ENCODE measurements at regions not wholly inside any gene's neighbourhood (a gene's known extent, or its start where the extent isn't known, plus 50 kb on each side); places are given as distances from the start of the nearest gene placed in this dataset.

DNA sequence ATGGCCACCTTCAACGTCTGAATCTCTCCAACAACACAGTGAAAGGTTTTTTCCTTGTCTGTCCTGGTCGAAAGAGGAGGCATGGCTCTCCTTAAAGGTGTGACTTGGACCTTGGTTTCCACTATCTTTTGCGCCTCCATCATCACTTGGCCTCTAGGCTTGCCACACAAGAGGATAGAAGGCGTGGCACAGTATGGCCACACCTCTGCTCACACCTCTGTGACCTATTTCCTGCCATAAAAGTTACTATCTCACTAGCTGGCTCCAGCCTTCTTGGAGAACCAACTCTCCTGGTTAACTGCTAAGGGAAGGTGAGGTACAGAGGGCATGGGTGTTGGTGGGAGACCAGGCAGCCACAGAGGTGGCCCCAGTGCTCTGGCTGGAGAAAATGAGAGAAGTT is 165.9 kb downstream of the UXS1 start:
- dilution Hi-C loops (cut with MboI; ENCODE audit: extremely low pct_ligation_motif_present, low sequenced_read_pairs): no loop called here
- no peak for FAIRE-seq
- H2AFZ ChIP-seq (ENCODE audit: control insufficient read depth, low read length): no peak overlapping the region

DNA sequence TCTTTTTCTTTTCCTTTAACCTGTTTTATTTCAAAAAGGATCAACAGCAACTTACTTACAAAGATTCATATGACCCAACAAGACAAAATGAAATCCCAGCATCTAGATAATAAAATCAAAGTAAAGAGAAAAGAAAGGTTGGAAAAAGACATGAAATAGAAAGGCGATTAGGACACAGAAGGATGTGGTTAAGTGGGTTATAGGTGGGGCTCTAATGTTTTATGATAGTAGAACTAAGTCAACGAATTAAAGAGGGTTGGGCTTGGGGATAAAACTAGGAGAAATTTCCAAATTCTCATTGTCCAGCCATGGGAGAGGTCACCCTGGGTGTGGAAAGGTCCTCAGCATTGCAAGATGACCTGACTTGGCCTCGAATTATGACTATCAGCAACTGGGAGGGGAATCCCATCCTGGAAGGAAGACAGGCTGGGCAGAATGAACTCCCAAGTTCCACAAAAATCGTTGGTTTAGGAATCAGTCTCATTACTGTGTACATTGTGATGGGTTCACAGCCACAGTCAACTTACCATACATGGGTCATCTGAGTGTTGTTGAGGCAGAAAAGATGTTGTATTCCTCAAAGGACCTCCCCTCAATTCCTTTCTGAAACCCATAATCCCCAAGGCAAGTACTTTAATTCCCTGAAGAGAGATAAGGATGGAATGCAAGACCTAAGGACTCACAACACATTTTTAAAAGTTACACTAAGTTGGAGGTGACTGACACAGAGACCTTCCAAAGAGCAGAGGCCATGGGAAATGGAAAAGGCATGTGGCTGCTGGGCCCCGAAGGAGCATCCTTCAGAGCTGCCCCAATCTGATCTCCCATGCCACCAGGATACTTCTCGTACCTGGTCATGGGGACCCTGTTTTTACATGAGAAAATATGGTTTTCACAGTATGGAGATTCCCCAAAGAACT is 167.6 kb downstream of the UXS1 start:
- Histone ChIP-seq H3K9ac (ENCODE audit: control insufficient read depth, extremely low read depth, insufficient read depth, low read length) (no peak overlapping the region), H3K9me3 (ENCODE audit: control insufficient read depth, low read depth, low read length) (no peaks in the 10 kb centered on the region), H3K4me1 (ENCODE audit: control insufficient read depth, extremely low read depth, insufficient read depth, low read length) (no peaks in the 10 kb centered on the region), H3K9me1 (ENCODE audit: control insufficient read depth, extremely low read depth, insufficient read depth, low read length) (no peaks in the 10 kb centered on the region), H4K20me1 (ENCODE audit: control insufficient read depth, extremely low read depth, insufficient read depth, low read length) (no peaks in the 10 kb centered on the region), H3K36me3 (ENCODE audit: control insufficient read depth in 2 of 2, extremely low read depth in 1 of 2, insufficient read depth in 2 of 2, low read length in 2 of 2) (no peaks in the 10 kb centered on the region), H3K79me2 (ENCODE audit: control insufficient read depth, insufficient read depth, low read length) (no peaks in the 10 kb centered on the region), H3K4me3 (ENCODE audit: control insufficient read depth in 2 of 3, extremely low read depth in 1 of 3, insufficient read depth in 2 of 3, low read depth in 1 of 3, low read length in 3 of 3) (no peak overlapping the region), H3K27me3 (ENCODE audit: control insufficient read depth, extremely low read depth, insufficient read depth, low read length) (no peaks in the 10 kb centered on the region), H2AFZ (ENCODE audit: control insufficient read depth, low read length) (no peak overlapping the region), H3K27ac (ENCODE audit: control insufficient read depth, insufficient read depth, low read length) (no peak overlapping the region), H3K4me2 (ENCODE audit: control insufficient read depth, extremely low read depth, insufficient read depth, low read depth, low read length) (no peak overlapping the region)
- DNase-seq (ENCODE audit: low read depth, low spot score) (no peak), FAIRE-seq (no peak)
- no peak for TF ChIP-seq EZH2 (IDR thresholded peaks at IDR 0.05; ENCODE audit: low read length)
- TF ChIP-seq, protein P1, sequence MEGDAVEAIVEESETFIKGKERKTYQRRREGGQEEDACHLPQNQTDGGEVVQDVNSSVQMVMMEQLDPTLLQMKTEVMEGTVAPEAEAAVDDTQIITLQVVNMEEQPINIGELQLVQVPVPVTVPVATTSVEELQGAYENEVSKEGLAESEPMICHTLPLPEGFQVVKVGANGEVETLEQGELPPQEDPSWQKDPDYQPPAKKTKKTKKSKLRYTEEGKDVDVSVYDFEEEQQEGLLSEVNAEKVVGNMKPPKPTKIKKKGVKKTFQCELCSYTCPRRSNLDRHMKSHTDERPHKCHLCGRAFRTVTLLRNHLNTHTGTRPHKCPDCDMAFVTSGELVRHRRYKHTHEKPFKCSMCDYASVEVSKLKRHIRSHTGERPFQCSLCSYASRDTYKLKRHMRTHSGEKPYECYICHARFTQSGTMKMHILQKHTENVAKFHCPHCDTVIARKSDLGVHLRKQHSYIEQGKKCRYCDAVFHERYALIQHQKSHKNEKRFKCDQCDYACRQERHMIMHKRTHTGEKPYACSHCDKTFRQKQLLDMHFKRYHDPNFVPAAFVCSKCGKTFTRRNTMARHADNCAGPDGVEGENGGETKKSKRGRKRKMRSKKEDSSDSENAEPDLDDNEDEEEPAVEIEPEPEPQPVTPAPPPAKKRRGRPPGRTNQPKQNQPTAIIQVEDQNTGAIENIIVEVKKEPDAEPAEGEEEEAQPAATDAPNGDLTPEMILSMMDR (optimal IDR thresholded peaks at IDR 0.05 in 1 of 3, IDR thresholded peaks at IDR 0.05 in 1 of 3, conservative IDR thresholded peaks at IDR 0.05 in 1 of 3; ENCODE audit: extremely low read depth in 1 of 3, insufficient read depth in 2 of 3, low read length in 3 of 3): no peak
- dilution Hi-C loops (cut with MboI; ENCODE audit: extremely low pct_ligation_motif_present, low sequenced_read_pairs): no loop called here

More for the DNA sequence above, 165.9 kb downstream of the UXS1 start:
- no peaks in the 10 kb centered on the region for H3K4me1 ChIP-seq (ENCODE audit: control insufficient read depth, extremely low read depth, insufficient read depth, low read length)
- no peak overlapping the region for H3K9ac ChIP-seq (ENCODE audit: control insufficient read depth, extremely low read depth, insufficient read depth, low read length)
- TF ChIP-seq EZH2 (IDR thresholded peaks at IDR 0.05; ENCODE audit: low read length): no peak
- TF ChIP-seq, protein P1 (optimal IDR thresholded peaks at IDR 0.05 in 1 of 3, IDR thresholded peaks at IDR 0.05 in 1 of 3, conservative IDR thresholded peaks at IDR 0.05 in 1 of 3; ENCODE audit: extremely low read depth in 1 of 3, insufficient read depth in 2 of 3, low read length in 3 of 3): no peak
- no peak overlapping the region for H3K27ac ChIP-seq (ENCODE audit: control insufficient read depth, insufficient read depth, low read length)
- H3K9me3 ChIP-seq (ENCODE audit: control insufficient read depth, low read depth, low read length): no peaks in the 10 kb centered on the region
- no peak overlapping the region for H3K4me3 ChIP-seq (ENCODE audit: control insufficient read depth in 2 of 3, extremely low read depth in 1 of 3, insufficient read depth in 2 of 3, low read depth in 1 of 3, low read length in 3 of 3)
- DNase-seq (ENCODE audit: low read depth, low spot score): no peak
- no peaks in the 10 kb centered on the region for H3K9me1 ChIP-seq (ENCODE audit: control insufficient read depth, extremely low read depth, insufficient read depth, low read length)
- no peaks in the 10 kb centered on the region for H3K27me3 ChIP-seq (ENCODE audit: control insufficient read depth, extremely low read depth, insufficient read depth, low read length)
- H4K20me1 ChIP-seq (ENCODE audit: control insufficient read depth, extremely low read depth, insufficient read depth, low read length): no peaks in the 10 kb centered on the region
- H3K36me3 ChIP-seq (ENCODE audit: control insufficient read depth in 2 of 2, extremely low read depth in 1 of 2, insufficient read depth in 2 of 2, low read length in 2 of 2): no peaks in the 10 kb centered on the region
- no peaks in the 10 kb centered on the region for H3K79me2 ChIP-seq (ENCODE audit: control insufficient read depth, insufficient read depth, low read length)
- no peak overlapping the region for H3K4me2 ChIP-seq (ENCODE audit: control insufficient read depth, extremely low read depth, insufficient read depth, low read depth, low read length)
